Stimulated activated CD4-positive, alpha-beta T cell treated with anti-CD3 and anti-CD28 coated beads, Interleukin-4, amount 100 ng/mL, for 1 hour (primary cell): ENCODE measurements at regions not wholly inside any gene's neighbourhood (a gene's known extent, or its start where the extent isn't known, plus 50 kb on each side); places are given as distances from the start of the nearest gene placed in this dataset.

ENCODE experiments used
- DNase-seq: peaks from one replicate; pipeline ENCODE4 v3.0.0-alpha.2; 2020

DNA sequence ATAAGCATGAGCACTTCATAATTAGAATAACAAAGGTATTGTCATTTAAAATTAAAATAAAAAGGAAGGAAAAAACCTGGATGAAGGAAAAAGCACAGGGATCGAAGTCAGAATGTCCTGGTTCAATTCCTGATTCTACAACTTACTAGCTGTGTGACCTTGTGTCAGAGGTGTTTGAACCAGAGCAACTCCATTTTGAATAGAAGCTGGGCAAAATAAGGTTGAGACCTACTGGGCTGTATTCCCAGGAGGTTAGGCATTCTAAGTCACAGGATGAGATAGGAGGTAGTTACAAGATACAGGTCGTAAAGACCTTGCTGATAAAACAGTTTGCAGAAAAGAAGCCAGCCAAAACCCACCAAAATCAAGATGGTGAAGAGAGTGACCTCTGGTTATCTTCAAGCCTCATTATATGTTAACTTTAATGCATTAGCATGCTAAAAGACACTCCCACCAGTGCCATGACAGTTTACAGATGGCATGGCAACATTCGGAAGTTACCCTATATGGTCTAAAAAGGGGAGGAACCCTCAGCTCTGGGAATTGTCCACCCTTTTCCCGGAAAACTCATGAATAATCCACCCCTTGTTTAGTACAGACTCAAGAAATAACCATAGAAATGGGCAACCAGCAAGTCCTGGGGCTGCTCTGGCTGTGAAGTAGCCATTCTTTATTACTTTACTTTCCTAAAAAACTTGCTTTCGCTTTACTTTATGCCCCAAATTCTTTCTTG lies 412.7 kb downstream of the PIK3R1 start:
- no peak for DNase-seq

DNA sequence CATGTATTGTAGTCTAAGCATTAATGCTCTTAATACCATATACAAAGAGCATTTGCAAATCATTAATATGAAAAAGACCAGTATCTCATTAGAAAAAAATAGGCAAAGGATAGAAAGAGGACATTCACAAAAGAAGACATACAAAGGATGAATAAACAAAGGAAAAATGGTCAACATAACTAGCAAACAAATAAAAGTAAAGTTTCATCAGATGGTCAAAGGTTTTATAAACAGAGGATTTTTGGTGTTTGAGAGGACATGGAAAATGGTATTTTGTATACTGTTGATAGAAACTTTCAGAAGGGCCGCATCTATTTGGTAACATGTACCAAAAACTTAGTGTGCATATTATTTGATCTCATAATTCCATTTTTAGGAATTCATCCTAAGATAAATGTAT lies 414.8 kb downstream of the PIK3R1 start:
- DNase-seq, result no peak

DNA sequence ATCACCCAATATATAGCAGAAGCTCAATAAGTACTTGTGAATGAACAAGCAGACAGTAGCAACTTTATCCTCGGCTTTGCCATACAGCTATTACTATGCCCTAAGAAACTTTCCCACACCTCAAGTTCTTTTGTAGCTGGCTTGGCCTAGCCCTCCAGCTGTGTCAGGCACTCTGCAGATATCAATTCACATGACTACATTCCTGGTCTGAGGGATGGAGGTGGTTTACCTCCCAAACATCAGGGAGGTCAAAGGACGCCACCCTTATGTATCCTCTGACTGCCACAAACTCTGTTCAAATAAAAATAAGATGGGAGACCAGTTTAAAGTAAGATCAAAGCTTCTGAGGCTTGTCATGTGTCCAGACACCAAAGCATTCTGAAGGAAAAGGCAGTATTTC lies 416.3 kb downstream of the PIK3R1 start:
- DNase-seq, result no peak

DNA sequence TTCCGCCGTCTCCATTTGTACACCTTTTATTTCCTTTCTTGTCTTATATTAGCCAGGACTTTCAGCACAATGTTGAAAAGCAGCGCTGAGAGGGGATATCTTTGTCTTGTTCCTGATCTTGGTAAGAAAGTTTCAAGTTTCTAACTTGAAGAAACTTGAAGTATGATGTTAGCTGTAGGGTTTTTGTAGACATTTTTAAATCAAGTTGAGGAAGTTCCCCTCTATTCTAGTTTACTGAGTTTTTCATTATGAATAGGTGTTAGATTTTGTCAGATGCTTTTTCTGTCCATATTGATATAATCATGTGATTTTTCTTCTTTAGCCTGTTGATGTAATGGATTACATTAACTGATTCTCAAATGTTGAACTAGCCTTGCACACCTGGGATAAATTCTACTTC lies 425.7 kb downstream of the PIK3R1 start:
- no peak for DNase-seq

DNA sequence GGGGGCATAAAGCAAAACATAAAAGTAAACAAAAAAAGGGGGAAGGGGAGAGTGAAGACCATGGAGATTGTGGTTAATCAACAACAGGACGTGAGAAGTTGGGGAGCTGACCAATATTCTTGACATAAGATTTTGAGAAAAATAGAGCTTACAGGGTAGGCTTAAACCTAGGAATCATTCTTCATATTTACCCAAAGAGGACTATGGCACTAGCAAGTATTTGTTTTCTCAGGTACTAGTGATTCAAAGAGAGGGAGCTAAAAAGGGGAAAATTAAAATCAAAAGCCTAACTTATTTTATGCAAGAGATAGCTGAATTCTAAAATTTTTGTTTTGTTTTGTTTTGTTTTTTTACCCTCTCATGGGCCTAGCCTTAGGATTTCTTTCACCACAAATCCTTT lies 427.5 kb downstream of the PIK3R1 start:
- no peak for DNase-seq

DNA sequence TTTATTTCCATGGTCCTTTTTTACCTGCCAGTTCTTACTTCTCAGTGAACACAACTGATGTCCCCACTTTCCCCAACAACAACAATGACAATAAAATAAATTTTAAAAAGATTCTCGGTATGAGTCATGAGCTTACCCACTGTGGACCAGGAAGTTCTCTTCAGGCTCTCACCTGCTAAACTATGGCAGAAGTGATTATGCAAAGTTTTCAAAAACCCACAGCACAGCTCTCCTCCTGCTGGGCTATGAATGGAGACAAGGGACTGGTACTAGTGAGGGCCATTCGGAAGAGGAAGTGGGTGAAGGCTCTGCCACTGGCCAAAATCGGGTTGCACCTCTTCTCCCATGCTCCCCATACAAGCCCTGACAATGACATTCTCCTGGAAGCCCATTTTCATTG lies 429.4 kb downstream of the PIK3R1 start:
- no peak for DNase-seq

DNA sequence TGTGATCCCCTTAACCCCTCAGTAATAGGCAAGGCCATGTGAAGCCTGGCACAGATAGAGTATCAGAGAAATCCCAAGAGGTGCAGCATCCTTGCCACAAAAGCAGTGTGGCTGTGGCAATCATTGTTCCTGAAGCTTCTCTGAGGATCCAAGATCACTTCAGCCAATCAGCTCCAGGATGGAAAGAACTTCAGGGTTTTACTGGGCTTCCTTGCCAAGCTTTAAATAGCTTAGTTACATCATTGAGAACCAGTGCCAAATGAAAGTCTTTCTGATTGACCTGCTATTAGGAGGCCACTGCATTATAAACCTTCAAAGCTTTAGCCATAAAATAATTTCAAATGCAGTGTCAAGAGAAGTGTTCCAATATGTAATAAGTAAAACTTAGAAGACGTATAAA lies 430.6 kb downstream of the PIK3R1 start:
- DNase-seq, result no peak

DNA sequence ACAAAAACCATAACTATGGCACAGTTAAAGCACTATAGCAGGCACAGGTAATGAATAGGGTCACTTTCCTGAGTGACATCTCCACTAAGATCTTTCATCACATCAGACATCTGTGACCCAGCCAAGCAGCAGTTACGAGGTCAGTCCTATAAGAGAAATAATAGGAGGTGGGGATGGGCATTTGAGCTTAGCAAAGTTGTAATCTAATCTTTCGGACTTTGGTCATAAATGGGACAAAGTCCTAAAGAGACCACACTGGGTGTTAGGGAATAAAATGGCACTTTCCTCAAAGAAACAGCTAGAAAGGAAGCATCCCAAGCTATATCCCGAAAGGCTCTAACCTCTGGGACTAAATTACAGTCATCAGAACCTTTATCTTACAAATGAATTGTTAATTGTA lies 432.2 kb downstream of the PIK3R1 start:
- no peak for DNase-seq

DNA sequence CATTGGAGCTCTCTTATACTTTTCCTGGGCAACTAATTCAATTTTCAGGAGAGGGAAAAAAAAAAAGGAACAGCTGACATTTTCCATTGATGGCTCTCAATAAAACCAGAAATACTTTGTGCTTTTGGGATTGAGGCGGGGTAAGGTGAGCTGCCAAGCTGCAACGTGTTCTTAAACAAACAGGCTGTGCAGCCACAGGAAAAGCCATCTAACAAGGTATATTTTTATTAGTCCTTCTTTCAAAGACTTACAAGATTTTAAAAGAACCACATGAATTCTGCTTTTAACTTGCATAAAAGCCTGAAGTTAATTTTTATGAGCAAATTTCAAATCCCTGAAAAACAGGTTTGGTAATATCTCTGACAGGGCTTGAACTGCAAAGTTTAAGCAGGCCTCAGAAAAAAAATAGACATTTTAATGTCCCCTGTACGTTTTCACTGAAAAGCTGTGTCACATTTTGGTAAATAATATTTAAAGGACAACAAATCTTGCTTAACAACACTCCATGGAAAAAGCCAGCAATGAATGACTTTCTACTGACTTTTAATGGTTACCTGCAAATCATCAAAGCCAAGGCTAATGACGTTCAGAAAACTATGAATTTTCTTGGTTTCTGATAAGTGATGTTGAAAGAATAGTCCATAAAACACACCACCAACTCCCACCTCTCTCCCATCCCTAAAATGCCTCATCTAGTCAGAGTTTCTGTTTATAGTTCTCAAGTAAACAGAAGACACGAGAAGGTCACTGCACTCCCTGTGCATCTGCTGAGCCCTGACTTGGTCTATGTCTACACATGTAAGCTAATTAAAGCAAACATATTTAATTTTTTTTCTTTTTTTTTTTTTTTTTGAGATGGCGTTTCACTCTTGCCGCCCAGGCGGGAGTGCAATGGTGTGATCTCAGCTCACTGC lies 433.6 kb downstream of the PIK3R1 start:
- no peak for DNase-seq

DNA sequence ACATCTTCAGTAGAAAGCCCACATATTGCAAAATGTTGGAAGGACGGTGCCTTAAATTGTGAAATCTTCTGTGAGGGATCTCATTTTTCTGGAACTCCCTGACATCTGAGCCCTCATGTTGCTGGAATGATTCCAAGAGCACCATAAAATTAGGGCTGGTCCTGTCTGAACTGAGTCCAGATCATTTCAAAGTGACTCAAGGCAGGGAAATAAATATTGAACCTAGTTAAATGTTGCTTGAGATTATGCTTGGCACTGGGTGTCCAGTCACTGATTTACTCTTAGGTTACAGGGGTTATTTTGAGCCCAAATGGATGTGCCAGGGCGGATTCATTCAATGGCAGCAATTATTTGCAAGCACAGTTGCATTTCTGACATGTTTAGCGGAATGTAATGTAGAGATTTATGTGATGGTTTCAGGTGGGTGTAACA lies 437.0 kb downstream of the PIK3R1 start:
- no peak for DNase-seq

DNA sequence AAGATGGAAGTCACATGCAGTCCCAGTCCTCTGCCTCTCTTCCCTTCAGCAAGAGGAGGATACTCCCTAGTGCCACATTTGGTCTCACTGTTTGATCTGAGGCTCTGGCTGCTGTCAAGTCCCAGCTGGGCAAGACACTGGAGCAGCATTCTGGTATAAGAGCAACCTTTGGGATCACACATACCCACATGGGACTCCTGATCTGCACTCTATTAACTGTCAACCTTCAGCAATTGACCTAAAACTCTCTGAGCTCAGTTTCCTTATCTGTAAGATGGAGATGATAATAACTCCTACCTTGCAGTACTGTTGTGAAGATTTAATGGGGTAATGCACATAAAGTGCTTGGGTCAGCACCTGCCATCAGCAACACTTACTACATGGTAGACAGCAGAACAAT lies 437.9 kb downstream of the PIK3R1 start:
- DNase-seq, result no peak

DNA sequence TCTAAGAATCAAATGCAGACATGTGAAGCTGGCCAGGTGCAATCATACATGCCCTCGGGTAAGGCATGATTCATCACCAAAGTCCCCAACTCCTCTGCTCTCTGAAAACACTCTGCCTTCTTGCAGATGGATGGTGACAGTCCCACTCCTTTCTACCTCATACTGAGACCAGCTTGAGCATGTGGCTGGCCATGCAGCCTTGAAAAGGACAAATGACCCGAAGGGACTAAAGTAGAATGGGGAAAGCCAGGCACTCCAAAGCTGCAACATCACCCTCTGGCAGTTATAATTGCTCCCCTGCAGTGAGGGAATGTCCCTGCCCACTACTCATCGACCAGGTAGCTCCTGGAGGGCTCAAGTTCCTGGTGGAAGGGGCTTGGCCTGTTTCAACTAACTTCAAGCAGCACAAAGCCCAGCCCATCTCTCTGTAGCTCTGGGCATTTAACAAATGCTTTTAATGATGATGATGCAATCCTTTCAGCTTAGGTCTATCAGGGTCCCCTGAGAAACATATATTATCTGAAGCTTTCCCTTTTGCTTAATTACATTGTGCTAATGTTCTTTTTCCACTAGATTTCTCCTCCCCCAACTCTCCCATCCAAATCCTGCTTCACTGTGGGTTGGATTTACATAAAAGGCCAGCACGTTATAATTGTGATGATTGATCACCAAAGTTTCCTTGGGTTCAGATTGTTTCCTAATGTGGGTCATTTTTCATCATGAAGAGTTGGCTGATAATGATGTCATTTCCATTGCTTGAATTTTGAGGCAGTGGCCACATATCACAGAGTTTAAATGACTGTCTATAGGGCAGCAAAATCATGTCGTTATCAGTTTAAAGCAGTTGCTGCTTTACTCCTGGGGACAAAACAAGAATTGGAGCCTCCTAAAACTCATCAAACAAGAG lies 436.5 kb upstream of the SLC30A5 start:
- no peak for DNase-seq

DNA sequence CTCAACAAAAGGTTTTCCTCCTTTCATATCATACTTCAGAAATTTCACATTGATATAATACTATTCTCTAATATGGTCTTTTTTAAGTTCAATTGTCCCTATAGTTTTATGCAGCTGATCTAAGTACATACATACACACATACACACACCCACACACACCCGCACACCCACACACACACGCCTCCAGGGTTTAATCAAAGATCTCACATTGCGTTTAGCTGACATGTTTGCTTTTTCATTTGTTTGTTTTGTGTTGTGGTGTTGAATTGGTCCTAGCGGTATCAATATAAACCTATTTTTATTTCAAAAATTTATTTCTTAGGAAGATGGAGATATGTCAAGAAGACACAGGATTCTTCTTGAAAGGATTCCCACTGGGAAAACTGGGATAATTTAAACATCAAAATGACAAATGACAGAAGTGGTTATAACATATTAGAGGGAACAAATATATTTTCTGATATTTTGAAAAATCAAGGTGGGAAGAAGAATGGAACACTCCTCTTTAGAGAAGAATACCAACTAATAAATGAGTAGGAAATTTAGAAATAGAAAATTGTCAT lies 434.9 kb upstream of the SLC30A5 start:
- no peak for DNase-seq

DNA sequence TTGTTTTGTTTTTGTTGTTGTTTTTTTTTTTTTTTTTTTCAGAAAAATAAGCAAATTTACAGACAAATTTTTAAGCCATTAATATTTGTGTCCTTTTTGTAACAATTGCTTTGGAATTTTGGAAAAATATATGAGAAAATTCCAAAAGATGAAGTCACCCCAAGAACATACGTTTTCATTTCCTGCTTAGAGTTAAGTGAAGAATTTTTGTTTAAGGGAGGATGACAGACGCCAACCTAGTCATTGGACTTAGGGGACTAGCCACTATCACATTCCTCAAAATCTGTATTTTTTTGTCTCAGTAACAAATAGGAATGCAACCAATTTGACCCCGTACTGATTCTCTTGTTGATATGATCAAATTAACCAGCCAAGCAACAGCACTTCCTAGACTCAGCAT lies 433.9 kb upstream of the SLC30A5 start:
- no peak for DNase-seq

DNA sequence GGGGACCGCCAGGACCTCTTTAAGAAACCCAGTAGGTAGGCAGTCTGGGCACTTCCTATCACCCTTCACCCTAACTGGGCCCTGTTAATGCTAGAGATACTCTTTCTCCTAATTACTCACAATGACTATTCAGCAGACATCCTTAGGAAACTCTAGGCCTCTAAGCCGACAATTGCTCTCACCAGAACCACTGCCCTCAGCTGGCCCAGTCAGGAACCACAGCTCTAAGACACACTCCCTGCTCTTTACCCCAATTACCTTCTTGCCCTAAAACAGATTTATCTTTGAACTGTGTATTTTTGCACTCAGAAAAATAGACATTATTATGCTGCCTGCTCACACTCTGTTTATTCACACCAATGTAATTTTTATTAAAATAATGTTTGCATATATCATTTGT lies 432.6 kb upstream of the SLC30A5 start:
- peak; percentile 5 for DNase-seq

DNA sequence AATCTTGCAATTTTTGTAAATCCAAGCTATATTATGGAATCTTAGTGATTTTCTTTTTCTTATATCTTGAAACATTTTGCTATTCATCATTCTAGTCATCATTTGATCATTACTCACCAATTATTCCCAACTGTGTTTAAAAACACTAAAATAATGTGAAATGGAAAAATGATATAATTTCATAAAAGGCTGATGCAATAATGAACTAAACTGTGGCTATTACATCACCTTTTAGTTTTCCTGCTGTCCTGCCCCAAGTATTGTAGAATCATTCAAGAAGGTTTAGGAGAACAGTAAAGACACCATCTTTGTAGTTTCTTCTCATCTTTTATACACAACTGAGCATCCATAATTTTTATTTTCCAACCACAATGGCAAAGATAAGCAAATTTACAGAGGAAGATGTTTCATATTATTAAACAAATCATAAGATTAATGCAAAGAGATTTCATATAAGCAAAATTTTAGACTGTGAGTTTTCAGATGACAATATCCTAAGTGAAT lies 431.0 kb upstream of the SLC30A5 start:
- no peak for DNase-seq

DNA sequence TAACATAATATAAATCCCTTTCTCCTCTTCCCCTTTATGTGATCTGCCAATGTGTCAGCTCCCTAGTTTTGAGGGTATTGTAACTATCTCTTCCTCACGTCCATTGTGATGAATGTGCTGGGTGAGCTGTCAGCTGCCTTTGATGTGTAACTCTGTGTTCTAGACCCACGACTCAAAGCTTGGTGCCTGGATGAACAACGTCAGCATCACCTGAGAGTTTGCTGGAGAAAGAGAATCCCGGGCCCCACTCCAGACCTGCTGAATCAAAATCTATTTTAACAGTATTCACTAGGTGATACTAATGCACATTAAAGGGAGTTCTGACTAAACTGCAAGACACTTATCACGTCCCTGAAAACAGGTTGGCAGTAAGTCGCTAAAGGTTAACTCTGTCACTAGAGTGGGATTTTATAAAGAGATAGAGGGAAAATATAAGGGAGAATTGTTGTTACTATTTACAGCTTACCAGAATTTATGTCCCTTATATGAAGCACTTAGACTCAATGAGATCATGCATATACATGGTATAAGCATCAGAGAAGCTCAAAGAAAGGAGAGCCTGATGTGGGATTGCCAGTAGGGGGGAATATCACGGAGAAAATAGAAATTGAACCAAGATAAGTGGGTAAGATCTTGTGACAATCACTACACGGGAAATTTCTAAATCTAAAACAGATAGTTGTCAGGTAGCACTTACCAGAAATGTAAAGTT lies 423.8 kb upstream of the SLC30A5 start:
- DNase-seq, result no peak

DNA sequence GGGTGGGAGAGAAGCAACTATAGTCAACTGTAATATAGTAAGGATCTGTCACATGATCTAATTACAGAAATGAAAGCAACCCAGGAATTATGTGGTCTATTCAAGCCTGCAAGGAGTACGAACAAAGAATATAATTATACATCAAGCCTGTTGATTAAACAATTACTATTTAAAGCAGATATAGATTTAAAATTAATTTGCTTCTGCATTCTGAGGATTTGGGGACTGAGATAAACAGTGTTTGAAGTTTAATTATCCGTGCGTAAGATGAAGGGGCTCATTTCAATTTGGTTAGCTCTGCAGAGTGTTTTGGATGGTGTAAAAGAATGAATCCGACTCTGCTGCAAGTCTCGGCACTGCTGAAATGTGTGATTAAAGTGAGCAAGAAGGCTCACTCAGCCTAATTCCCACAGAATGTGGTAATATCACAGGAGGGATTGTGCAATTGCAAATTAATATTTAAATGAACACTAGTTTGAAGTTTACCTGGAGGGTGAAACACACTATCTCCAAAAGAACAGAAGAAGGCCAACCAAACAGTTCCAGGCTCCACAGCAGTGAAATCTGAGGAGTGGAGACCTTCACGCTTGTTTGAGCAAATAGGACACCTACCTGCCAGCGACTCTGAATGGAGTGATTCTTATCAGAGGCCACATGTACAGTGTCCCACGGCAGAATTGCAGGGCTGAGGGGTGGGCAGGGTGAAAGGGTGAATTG lies 420.6 kb upstream of the SLC30A5 start:
- no peak for DNase-seq

DNA sequence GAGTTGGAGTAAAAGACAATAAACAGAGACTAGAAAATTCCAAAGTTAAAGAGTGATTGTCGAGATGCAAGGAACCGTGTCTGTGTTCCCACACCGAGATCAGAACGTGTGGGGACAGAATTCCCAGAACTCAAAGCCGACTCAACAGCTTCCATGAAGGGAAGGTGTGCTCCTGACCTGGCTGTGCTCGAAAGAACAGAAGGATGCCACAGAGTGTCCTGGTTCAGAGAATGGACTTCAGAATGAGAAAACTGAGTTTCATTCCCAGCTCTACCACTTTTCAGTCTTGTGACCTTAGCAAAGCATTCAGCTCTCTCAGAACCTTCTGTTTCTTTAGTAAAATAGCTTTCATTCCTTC lies 420.0 kb upstream of the SLC30A5 start:
- no peak for DNase-seq

DNA sequence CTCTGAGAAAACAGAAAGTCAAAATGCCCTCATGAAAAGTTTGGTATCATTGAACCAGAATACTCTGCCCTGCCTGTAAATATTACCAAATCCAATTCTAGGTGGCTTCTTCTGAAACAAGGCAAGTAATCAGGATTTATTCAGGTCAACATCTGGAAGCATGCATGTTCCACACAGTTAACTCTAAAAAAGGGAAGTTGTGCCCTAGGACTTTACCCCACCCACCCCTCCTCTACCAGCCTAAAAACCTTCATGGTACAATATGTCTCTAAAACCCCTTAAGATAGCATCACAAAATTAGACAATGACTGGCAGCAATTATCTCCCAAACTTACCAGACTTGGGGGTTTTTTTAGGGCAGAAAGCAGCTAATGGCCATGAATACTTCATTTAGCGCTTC lies 414.8 kb upstream of the SLC30A5 start:
- no peak for DNase-seq

DNA sequence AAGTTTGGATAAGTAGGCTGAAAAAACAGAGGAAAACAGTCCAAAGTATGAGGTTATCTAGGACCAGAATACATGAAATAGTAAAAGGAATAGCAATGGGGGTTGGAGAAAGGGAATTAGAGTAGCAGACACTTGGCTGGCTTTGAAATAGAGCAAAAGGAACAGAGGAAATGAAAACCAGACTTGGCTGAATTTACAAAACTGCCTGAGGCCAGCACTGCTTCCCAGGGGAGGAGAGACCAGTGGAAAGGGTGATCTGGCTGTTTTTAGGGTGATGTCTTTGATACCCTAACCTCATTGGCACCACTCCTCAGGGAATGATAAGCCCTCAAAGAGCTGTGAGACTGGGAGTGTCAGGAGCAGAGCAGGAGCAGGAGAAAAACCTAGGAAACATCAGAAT lies 413.4 kb upstream of the SLC30A5 start:
- DNase-seq, result no peak
